HG02798 (cell line): ENCODE measurements at regions not wholly inside any gene's neighbourhood (a gene's known extent, or its start where the extent isn't known, plus 50 kb on each side); places are given as distances from the start of the nearest gene placed in this dataset.

Experiments
- ATAC-seq: cut with Tn5 transposase; IDR thresholded peaks from one replicate; pipeline ENCODE4 v1.9.1; 2021; ENCODE audit warnings: mild to moderate bottlenecking; ENCODE audit not compliant: unreplicated experiment, poor library complexity

GRCh38 chr12:63040526-63041220 lies 105.7 kb upstream of the PPM1H start:
- no peak for ATAC-seq

- ATAC-seq = no peak
Measured at GRCh38 chr12:63038713-63039100, 103.8 kb upstream of the PPM1H start.

GRCh38 chr12:63037746-63038712 lies 103.1 kb upstream of the PPM1H start:
- no peak for ATAC-seq

GRCh38 chr12:63036974-63037335 lies 102.0 kb upstream of the PPM1H start:
- no peak for ATAC-seq

GRCh38 chr12:63036216-63036973 lies 101.4 kb upstream of the PPM1H start:
- no peak for ATAC-seq

GRCh38 chr12:63034601-63035000 lies 99.7 kb upstream of the PPM1H start:
- ATAC-seq = no peak

GRCh38 chr12:63029676-63030075 lies 94.7 kb upstream of the PPM1H start:
- ATAC-seq = no peak

GRCh38 chr12:63028951-63029350 lies 94.0 kb upstream of the PPM1H start:
- no peak for ATAC-seq

GRCh38 chr12:63025116-63025515 lies 90.2 kb upstream of the PPM1H start:
- ATAC-seq = no peak

- ATAC-seq = no peak
Measured at GRCh38 chr12:63023926-63024325, 89.0 kb upstream of the PPM1H start.

GRCh38 chr12:63021116-63021515 lies 86.2 kb upstream of the PPM1H start:
- ATAC-seq = no peak

- ATAC-seq = no peak
Measured at GRCh38 chr12:63020269-63020668, 85.3 kb upstream of the PPM1H start.

- no peak for ATAC-seq
Measured at GRCh38 chr12:63018273-63018672, 83.3 kb upstream of the PPM1H start.

GRCh38 chr12:63013302-63013701 lies 78.4 kb upstream of the PPM1H start:
- ATAC-seq = no peak

GRCh38 chr12:63010698-63011097 lies 75.7 kb upstream of the PPM1H start:
- no peak for ATAC-seq

GRCh38 chr12:63008372-63008771 lies 73.4 kb upstream of the PPM1H start:
- no peak for ATAC-seq

- ATAC-seq = no peak
Measured at GRCh38 chr12:63007726-63008125, 72.8 kb upstream of the PPM1H start.

GRCh38 chr12:63006536-63006935 lies 71.6 kb upstream of the PPM1H start:
- no peak for ATAC-seq

GRCh38 chr12:63005382-63005781 lies 70.4 kb upstream of the PPM1H start:
- ATAC-seq = no peak

- no peak for ATAC-seq
Measured at GRCh38 chr12:63003223-63003819, 68.4 kb upstream of the PPM1H start.
